Stomach (tissue), 8 donors: ENCODE measurements at regions not wholly inside any gene's neighbourhood (a gene's known extent, or its start where the extent isn't known, plus 50 kb on each side); places are given as distances from the start of the nearest gene placed in this dataset.
A peak's percentile ranks its signal among the peaks of the same experiment; 100 is the strongest.

Experiments
- DNase-seq, 2 donors: peaks; one replicate each; pipeline versions ENCODE4 v3.0.0 to v3.0.0-alpha.2; 2013 to 2019
- H3K27ac ChIP-seq, 5 donors: fragments of 200-600 bp in 4 of 5; sonication (generic) in 4 of 5; one replicate each; pipeline ENCODE4 v1.5.1; 2013 to 2019; ENCODE audit warnings: mild to moderate bottlenecking in 1 of 5, moderate library complexity in 1 of 5
- H3K27me3 ChIP-seq, 3 donors: fragments of 200-600 bp; sonication (generic); one replicate each; pipeline ENCODE4 v1.5.1; 2017 to 2019; ENCODE audit warnings: mixed run types in 1 of 3
- H3K36me3 ChIP-seq, 4 donors: fragments of 200-600 bp; sonication (generic); 1 replicate in 3 of 4; 2 replicates in 1 of 4; pipeline ENCODE4 v1.5.1; 2016 to 2019
- H3K4me1 ChIP-seq, 4 donors: fragments of 200-600 bp; sonication (generic); one replicate each; pipeline ENCODE4 v1.5.1; 2016 to 2019
- H3K4me3 ChIP-seq, 4 donors: fragments of 200-600 bp; sonication (generic) in 3 of 4; one replicate each; pipeline ENCODE4 v1.5.1; 2016 to 2019; ENCODE audit warnings: mild to moderate bottlenecking in 1 of 4
- H3K9me3 ChIP-seq, 4 donors: fragments of 200-600 bp; sonication (generic); one replicate each; pipeline ENCODE4 v1.5.1; 2016 to 2019
- CTCF ChIP-seq, 7 experiments: fragments of 450-650 bp in 4 of 7; fragments of 200-600 bp in 3 of 7; sonication (generic) in 3 of 7; IDR thresholded peaks; one replicate each; pipeline ENCODE4 v1.5.1; 2016 to 2019; ENCODE audit warnings: antibody characterized with exemption in 7 of 7, control low read depth in 2 of 7, mild to moderate bottlenecking in 1 of 7
- EP300 ChIP-seq: sonication (generic); formaldehyde crosslinking; IDR thresholded peaks from one replicate; pipeline ENCODE4 v1.6.1; 2017; ENCODE audit warnings: antibody characterized with exemption
- POLR2A ChIP-seq, 4 donors: fragments of 450-650 bp; IDR thresholded peaks; one replicate each; pipeline ENCODE4 v1.6.1; 2016; ENCODE audit warnings: antibody characterized with exemption in 4 of 4, control low read depth in 2 of 4, mild to moderate bottlenecking in 1 of 4, moderate library complexity in 1 of 4
- POLR2AphosphoS5 ChIP-seq, 3 donors: sonication (generic); formaldehyde crosslinking; IDR thresholded peaks; one replicate each; pipeline ENCODE4 v1.6.1; 2016; ENCODE audit warnings: antibody characterized with exemption in 3 of 3
- WGBS, 5 donors: extraction: QIAGEN DNeasy Blood & Tissue Kit in 3 of 5; methylation state at CpG; one replicate each; pipeline versions ENCODE4 v1.1.5 to v1.1.7; 2013 to 2018; 5-methylcytosine and 5-hydroxymethylcytosine counted together
- intact Hi-C: fragments of 100-400 bp; cut with DNase I; formaldehyde crosslinking; loops from one replicate; pipeline ENCODE4 v1.15.1; 2023; ENCODE audit warnings: low total_unique reads
- donor health status: healthy with polysubstance abuse.
- donor health status: Bipolar disorder and iron deficiency.
- donor health status: healthy.

GRCh38 chr7:155992974-155993373 lies 180.7 kb upstream of the SHH start:
- intact Hi-C loops = no loop called here
- H3K9me3 ChIP-seq = peaks cover 0 to 8% (median 4%) of the 10 kb centered on the region in 4 donors
- H3K36me3 ChIP-seq = no peaks in the 10 kb centered on the region
- no peak for TF ChIP-seq EP300
- no peak for TF ChIP-seq POLR2A (IDR thresholded peaks at IDR 0.05)
- TF ChIP-seq POLR2AphosphoS5 (IDR thresholded peaks at IDR 0.05) = no peak
- TF ChIP-seq CTCF (IDR thresholded peaks at IDR 0.05) = no peak
- DNase-seq = no peak
- no peak overlapping the region for H3K4me3 ChIP-seq
- 88 to 92% (median 91%) methylated on average over 5 to 9 of the region's 9 CpGs for WGBS, 5 donors
- no peak overlapping the region for H3K27ac ChIP-seq
- peaks cover 0 to 7% (median 0%) of the 10 kb centered on the region in 4 donors for H3K4me1 ChIP-seq
- H3K27me3 ChIP-seq = peaks cover 0 to 7% (median 0%) of the 10 kb centered on the region in 3 donors

GRCh38 chr7:155992538-155992937 lies 180.3 kb upstream of the SHH start:
- intact Hi-C loops = no loop called here
- Histone ChIP-seq H3K27ac (no peak overlapping the region), H3K4me1 (peaks cover 0 to 6% (median 0%) of the 10 kb centered on the region in 4 donors), H3K9me3 (peaks cover 0 to 8% (median 4%) of the 10 kb centered on the region in 4 donors), H3K27me3 (peaks cover 0 to 2% (median 0%) of the 10 kb centered on the region in 3 donors), H3K36me3 (no peaks in the 10 kb centered on the region), H3K4me3 (no peak overlapping the region)
- TF ChIP-seq POLR2AphosphoS5 (IDR thresholded peaks at IDR 0.05) (no peak), CTCF (IDR thresholded peaks at IDR 0.05) (no peak), POLR2A (IDR thresholded peaks at IDR 0.05) (no peak), EP300 (no peak)
- WGBS, 5 donors = 80 to 99% (median 90%) methylated on average over 9 to 11 of the region's 11 CpGs
- no peak for DNase-seq

GRCh38 chr7:155992107-155992506 lies 179.8 kb upstream of the SHH start:
- Histone ChIP-seq H3K4me3 (no peak overlapping the region), H3K36me3 (no peaks in the 10 kb centered on the region), H3K27me3 (no peaks in the 10 kb centered on the region), H3K4me1 (peaks cover 0 to 3% (median 0%) of the 10 kb centered on the region in 4 donors), H3K9me3 (peaks cover 0 to 8% (median 4%) of the 10 kb centered on the region in 4 donors), H3K27ac (no peak overlapping the region)
- TF ChIP-seq EP300 (no peak), CTCF (IDR thresholded peaks at IDR 0.05) (no peak), POLR2AphosphoS5 (IDR thresholded peaks at IDR 0.05) (no peak)
- WGBS, 5 donors = 78 to 94% (median 85%) methylated on average over 5 of the region's 5 CpGs
- intact Hi-C loops = no loop called here
- DNase-seq = no peak

GRCh38 chr7:155991470-155991869 lies 179.2 kb upstream of the SHH start:
- no peak for TF ChIP-seq POLR2AphosphoS5 (IDR thresholded peaks at IDR 0.05)
- no peak for TF ChIP-seq EP300
- no peak overlapping the region for H3K27ac ChIP-seq
- DNase-seq = no peak
- no peaks in the 10 kb centered on the region for H3K27me3 ChIP-seq
- H3K4me1 ChIP-seq = peaks cover 0 to 3% (median 0%) of the 10 kb centered on the region in 4 donors
- intact Hi-C loops = no loop called here
- H3K4me3 ChIP-seq = no peak overlapping the region
- H3K9me3 ChIP-seq = peaks cover 0 to 8% (median 4%) of the 10 kb centered on the region in 4 donors
- H3K36me3 ChIP-seq = no peaks in the 10 kb centered on the region
- 74 to 85% (median 81%) methylated on average over 5 of the region's 5 CpGs for WGBS, 5 donors

GRCh38 chr7:155988416-155988815 lies 176.2 kb upstream of the SHH start:
- Histone ChIP-seq H3K27me3 (no peaks in the 10 kb centered on the region), H3K9me3 (peaks cover 0 to 8% (median 4%) of the 10 kb centered on the region in 4 donors), H3K4me1 (no peaks in the 10 kb centered on the region), H3K4me3 (no peak overlapping the region), H3K27ac (no peak overlapping the region), H3K36me3 (no peaks in the 10 kb centered on the region)
- 75 to 88% (median 85%) methylated on average over 5 to 6 of the region's 6 CpGs for WGBS, 5 donors
- intact Hi-C loops = no loop called here
- peak in 1 of 2 donors; percentile 22 for DNase-seq
- TF ChIP-seq POLR2A (IDR thresholded peaks at IDR 0.05) (no peak), CTCF (IDR thresholded peaks at IDR 0.05) (no peak)
